Thoracic aorta (tissue), 2 donors: ENCODE measurements at regions not wholly inside any gene's neighbourhood (a gene's known extent, or its start where the extent isn't known, plus 50 kb on each side); places are given as distances from the start of the nearest gene placed in this dataset.
"Not testable (repeated sequence)": the region's sequence is repeated elsewhere in the genome, so short reads cannot be mapped to it uniquely, and the experiment has no call there.

Experiments used
- ATAC-seq: fragments of 150-250 bp; one replicate; pipeline ENCODE4 v1.8.0; 2017; ENCODE audit warnings: low read depth; ENCODE audit not compliant: insufficient number of reproducible peaks, low FRiP score
- DNase-seq: peaks from one replicate; pipeline ENCODE4 v3.0.0-alpha.2; 2020; ENCODE audit warnings: low spot score
- H3K27ac ChIP-seq, 2 donors: fragments of 200-600 bp; sonication (generic); 1 replicate in 1 of 2; 2 replicates in 1 of 2; pipeline ENCODE4 v1.5.1; 2016; ENCODE audit warnings: mild to moderate bottlenecking in 2 of 2, moderate library complexity in 2 of 2
- H3K27me3 ChIP-seq: fragments of 200-600 bp; sonication (generic); replicated peaks from 2 replicates; pipeline ENCODE4 v1.6.0; 2016; ENCODE audit warnings: mild to moderate bottlenecking; ENCODE audit not compliant: insufficient read depth
- H3K36me3 ChIP-seq: fragments of 200-600 bp; sonication (generic); one replicate; pipeline ENCODE4 v1.5.1; 2016
- H3K4me1 ChIP-seq, 2 donors: fragments of 200-600 bp; sonication (generic); 1 replicate in 1 of 2; 2 replicates in 1 of 2; pipeline versions ENCODE4 v1.5.1 to v1.6.0; 2016; ENCODE audit warnings: low read depth in 2 of 2, mild to moderate bottlenecking in 1 of 2; ENCODE audit not compliant: control insufficient read depth in 1 of 2
- H3K4me3 ChIP-seq: fragments of 200-600 bp; sonication (generic); 2 replicates; pipeline ENCODE4 v1.5.1; 2016; ENCODE audit warnings: mild to moderate bottlenecking
- H3K9me3 ChIP-seq: fragments of 200-600 bp; sonication (generic); 2 replicates; pipeline ENCODE4 v1.5.1; 2016
- TF ChIP-seq, protein P1 (sequence below): fragments of 200-600 bp; sonication (generic); IDR thresholded peaks from one replicate; pipeline ENCODE4 v1.5.1; 2019; ENCODE audit warnings: antibody characterized with exemption

DNA sequence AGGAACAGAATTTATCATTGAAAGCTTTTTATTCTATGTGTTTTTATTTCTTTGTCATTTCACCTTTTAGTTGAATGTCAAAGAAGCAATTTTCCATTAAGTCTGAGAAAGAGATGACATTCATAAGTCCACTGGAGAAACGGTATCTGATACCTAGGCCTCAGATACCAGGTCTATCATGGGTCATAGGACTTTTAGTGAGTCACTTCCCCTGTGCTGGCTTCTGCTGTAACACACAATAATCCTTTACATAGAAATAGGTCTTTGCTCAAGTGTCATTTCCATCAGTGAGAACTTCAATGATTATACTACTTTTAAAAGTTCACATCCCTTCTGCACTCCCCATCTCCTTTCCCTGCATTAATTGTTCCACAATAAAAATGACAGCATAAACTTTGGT, 125.5 kb upstream of the ARMCX2 start:
- no peaks in the 10 kb centered on the region for H3K27me3 ChIP-seq
- H3K4me1 ChIP-seq, result no peaks in the 10 kb centered on the region
- DNase-seq, result no peak
- no peak overlapping the region for H3K4me3 ChIP-seq
- H3K27ac ChIP-seq, result no peak overlapping the region
- TF ChIP-seq, protein P1, sequence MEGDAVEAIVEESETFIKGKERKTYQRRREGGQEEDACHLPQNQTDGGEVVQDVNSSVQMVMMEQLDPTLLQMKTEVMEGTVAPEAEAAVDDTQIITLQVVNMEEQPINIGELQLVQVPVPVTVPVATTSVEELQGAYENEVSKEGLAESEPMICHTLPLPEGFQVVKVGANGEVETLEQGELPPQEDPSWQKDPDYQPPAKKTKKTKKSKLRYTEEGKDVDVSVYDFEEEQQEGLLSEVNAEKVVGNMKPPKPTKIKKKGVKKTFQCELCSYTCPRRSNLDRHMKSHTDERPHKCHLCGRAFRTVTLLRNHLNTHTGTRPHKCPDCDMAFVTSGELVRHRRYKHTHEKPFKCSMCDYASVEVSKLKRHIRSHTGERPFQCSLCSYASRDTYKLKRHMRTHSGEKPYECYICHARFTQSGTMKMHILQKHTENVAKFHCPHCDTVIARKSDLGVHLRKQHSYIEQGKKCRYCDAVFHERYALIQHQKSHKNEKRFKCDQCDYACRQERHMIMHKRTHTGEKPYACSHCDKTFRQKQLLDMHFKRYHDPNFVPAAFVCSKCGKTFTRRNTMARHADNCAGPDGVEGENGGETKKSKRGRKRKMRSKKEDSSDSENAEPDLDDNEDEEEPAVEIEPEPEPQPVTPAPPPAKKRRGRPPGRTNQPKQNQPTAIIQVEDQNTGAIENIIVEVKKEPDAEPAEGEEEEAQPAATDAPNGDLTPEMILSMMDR, result no peak
- no peak for ATAC-seq
- H3K9me3 ChIP-seq, result no peaks in the 10 kb centered on the region
- no peaks in the 10 kb centered on the region for H3K36me3 ChIP-seq

DNA sequence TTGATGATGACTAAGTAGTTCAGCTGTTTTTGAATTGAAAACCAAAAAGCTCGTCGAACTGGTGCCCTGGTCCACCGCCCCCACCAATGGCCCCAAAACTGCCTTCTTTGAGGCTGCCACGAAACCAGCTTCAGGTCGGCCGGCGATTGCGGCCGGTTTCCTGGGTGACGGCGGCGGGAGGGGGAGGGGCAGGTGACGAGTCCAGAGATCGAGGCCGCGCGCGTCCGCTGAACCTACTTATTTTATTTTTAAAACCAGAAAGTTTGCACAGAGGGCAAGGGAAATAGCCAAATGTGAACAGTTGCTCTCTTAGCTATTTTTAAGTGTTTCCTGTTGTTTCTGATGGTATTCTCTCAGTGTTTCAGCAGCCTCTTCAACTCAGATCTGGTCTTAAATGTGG, 120.8 kb upstream of the ARMCX2 start:
- H3K27ac ChIP-seq, DNase-seq, H3K4me1 ChIP-seq, H3K27me3 ChIP-seq, ATAC-seq, H3K4me3 ChIP-seq, H3K9me3 ChIP-seq, H3K36me3 ChIP-seq: not testable (repeated sequence)

DNA sequence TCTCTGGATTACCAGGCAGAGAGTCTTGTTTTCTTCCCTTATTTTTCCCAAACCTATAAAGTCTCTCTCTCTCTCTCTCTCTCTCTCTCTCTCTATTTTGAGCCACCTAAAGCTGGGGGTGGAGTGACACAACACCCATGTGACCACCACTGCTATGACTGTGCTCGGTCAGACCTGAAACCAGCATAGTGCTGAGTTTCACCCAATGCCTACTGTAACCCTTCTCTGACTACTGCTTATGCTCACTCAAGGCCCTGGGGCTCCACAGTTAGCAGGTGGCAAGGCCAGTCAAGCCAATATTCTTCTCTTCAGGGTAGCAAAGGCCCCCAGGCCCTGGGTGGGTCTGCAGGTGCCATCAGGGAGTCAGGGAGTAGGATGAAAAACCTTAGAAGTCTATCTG, 114.7 kb upstream of the ARMCX2 start:
- no peaks in the 10 kb centered on the region for H3K9me3 ChIP-seq
- H3K27ac ChIP-seq, result no peak overlapping the region
- H3K4me3 ChIP-seq, result no peak overlapping the region
- no peaks in the 10 kb centered on the region for H3K36me3 ChIP-seq
- H3K4me1 ChIP-seq, result no peaks in the 10 kb centered on the region
- DNase-seq, result no peak
- TF ChIP-seq, protein P1, result no peak
- no peaks in the 10 kb centered on the region for H3K27me3 ChIP-seq
- ATAC-seq, result no peak

DNA sequence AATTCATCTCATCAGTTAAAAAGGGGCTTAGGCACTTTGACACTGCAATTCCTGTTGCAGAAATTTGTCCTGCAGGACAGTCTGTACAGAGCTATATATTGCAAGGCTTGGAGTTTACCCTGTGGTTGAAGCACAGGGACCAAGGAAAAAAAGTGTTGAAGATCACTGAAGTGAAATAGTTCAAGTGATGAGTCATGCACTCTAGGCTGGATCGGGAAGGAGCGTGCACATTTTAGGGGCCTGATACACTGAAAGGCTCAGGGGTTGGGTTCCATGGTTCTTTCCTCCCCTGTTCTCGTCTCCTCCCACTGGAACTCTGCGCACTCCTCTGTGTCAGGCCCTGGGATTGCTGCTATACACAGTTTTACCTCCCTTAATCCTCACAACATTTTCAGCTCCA, 104.9 kb upstream of the ARMCX2 start:
- Histone ChIP-seq H3K4me1 (no peaks in the 10 kb centered on the region), H3K9me3 (no peaks in the 10 kb centered on the region), H3K27me3 (no peaks in the 10 kb centered on the region), H3K36me3 (no peaks in the 10 kb centered on the region), H3K27ac (no peak overlapping the region), H3K4me3 (no peak overlapping the region)
- no peak for ATAC-seq
- TF ChIP-seq, protein P1, result no peak
- no peak for DNase-seq

DNA sequence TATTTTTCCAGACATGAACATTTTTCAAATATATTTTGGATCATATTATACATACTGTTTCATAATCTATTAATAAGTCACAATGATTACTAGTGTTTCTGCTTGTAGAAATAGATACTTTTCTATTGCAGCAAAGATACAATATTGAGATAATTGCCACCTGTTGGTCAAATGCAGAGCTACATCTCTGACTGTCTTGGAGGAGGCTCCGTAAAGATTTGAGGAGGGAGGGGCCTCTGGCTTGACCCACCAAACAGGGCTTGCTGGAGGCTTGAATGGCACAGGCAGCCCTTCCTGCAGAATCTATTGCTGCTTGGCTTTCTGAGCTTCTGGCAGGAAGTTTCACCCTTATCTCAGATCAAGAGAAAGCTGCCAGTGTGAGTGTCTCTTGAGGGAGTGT, 99.3 kb upstream of the ARMCX2 start:
- H3K9me3 ChIP-seq, result no peaks in the 10 kb centered on the region
- H3K4me1 ChIP-seq, result no peaks in the 10 kb centered on the region
- no peak overlapping the region for H3K4me3 ChIP-seq
- H3K27ac ChIP-seq, result no peak overlapping the region
- no peak for DNase-seq
- no peaks in the 10 kb centered on the region for H3K36me3 ChIP-seq
- TF ChIP-seq, protein P1, result no peak
- no peak for ATAC-seq
- H3K27me3 ChIP-seq, result no peaks in the 10 kb centered on the region

DNA sequence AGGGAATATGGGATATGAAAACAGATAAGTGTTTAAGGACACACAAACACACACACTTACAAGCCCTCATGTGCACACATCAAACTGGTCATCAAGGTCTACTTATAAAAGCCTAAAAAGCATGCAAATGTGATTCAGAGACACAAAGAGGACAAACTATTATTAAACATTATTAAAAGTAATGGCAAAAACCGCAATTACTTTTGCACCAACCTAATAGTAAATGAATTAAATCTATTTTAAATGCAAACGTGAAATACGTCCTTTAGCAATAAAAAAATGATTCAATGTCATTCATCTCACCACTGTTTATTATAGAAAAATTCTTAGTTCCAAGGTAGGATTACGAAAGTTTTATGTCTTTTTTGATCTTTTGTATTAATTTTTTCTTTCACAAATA, 91.1 kb upstream of the ARMCX2 start:
- Histone ChIP-seq H3K27ac (no peak overlapping the region), H3K9me3 (no peaks in the 10 kb centered on the region), H3K36me3 (no peaks in the 10 kb centered on the region), H3K27me3 (no peaks in the 10 kb centered on the region), H3K4me3 (no peak overlapping the region), H3K4me1 (no peaks in the 10 kb centered on the region)
- TF ChIP-seq, protein P1, result no peak
- DNase-seq, result no peak
- no peak for ATAC-seq
